Upper lobe of left lung (tissue), 6 donors: ENCODE measurements at regions not wholly inside any gene's neighbourhood (a gene's known extent, or its start where the extent isn't known, plus 50 kb on each side); places are given as distances from the start of the nearest gene placed in this dataset.

Source experiments
- ATAC-seq, 2 donors: fragments of 200-7000 bp; cut with Tn5 transposase; one replicate each; pipeline ENCODE4 v1.9.1; 2022; ENCODE audit warnings: mild to moderate bottlenecking in 2 of 2, moderate library complexity in 2 of 2; ENCODE audit not compliant: low FRiP score in 2 of 2
- DNase-seq, 2 donors: peaks; one replicate each; pipeline ENCODE4 v3.0.0-alpha.2; 2019 to 2020
- H3K27ac ChIP-seq, 4 donors: fragments of 200-600 bp; sonication (generic); one replicate each; pipeline ENCODE4 v1.5.1; 2016 to 2019
- H3K27me3 ChIP-seq, 4 donors: fragments of 200-600 bp; sonication (generic); one replicate each; pipeline ENCODE4 v1.5.1; 2017 to 2019
- H3K36me3 ChIP-seq, 4 donors: fragments of 200-600 bp; sonication (generic); one replicate each; pipeline ENCODE4 v1.5.1; 2016 to 2019
- H3K4me1 ChIP-seq, 4 donors: fragments of 200-600 bp; sonication (generic); one replicate each; pipeline ENCODE4 v1.5.1; 2018 to 2019
- H3K4me3 ChIP-seq, 4 donors: fragments of 200-600 bp; sonication (generic); one replicate each; pipeline ENCODE4 v1.5.1; 2017 to 2019; ENCODE audit warnings: mild to moderate bottlenecking in 2 of 4, moderate library complexity in 1 of 4
- H3K9me3 ChIP-seq, 4 donors: fragments of 200-600 bp; sonication (generic); one replicate each; pipeline ENCODE4 v1.5.1; 2018 to 2019
- CTCF ChIP-seq, 6 experiments: fragments of 450-650 bp in 4 of 6; fragments of 200-600 bp in 2 of 6; sonication (generic) in 2 of 6; IDR thresholded peaks; one replicate each; pipeline ENCODE4 v1.5.1; 2016 to 2019; ENCODE audit warnings: antibody characterized with exemption in 6 of 6
- EP300 ChIP-seq, 4 donors: sonication (generic); formaldehyde crosslinking; IDR thresholded peaks; one replicate each; pipeline ENCODE4 v1.5.1; 2017; ENCODE audit warnings: antibody characterized with exemption in 4 of 4, control low read depth in 2 of 4
- POLR2A ChIP-seq, 4 donors: fragments of 450-650 bp; IDR thresholded peaks; one replicate each; pipeline ENCODE4 v1.5.1; 2016 to 2017; ENCODE audit warnings: antibody characterized with exemption in 4 of 4, mild to moderate bottlenecking in 2 of 4
- POLR2AphosphoS5 ChIP-seq, 2 donors: sonication (generic); formaldehyde crosslinking; IDR thresholded peaks; one replicate each; pipeline ENCODE4 v1.5.1; 2017; ENCODE audit warnings: antibody characterized with exemption in 2 of 2
- WGBS, 2 donors: methylation state at CpG; one replicate each; pipeline ENCODE4 v1.1.5; 2017 to 2018; 5-methylcytosine and 5-hydroxymethylcytosine counted together
- donor health status: DM: no; HTN: no; CAD: no; lungs with moderate emphysema.
- donor health status: DM: no; HTN: yes; CAD: no; lungs with severe emphysema.

- Histone ChIP-seq H3K36me3 (no peaks in the 10 kb centered on the region), H3K27me3 (no peaks in the 10 kb centered on the region), H3K9me3 (no peaks in the 10 kb centered on the region), H3K4me3 (no peak overlapping the region), H3K27ac (no peak overlapping the region), H3K4me1 (peaks cover 0 to 12% (median 3%) of the 10 kb centered on the region in 4 donors)
- TF ChIP-seq CTCF (IDR thresholded peaks at IDR 0.05) (no peak), POLR2AphosphoS5 (IDR thresholded peaks at IDR 0.05) (no peak), POLR2A (IDR thresholded peaks at IDR 0.05) (no peak), EP300 (IDR thresholded peaks at IDR 0.05) (no peak)
- no peak for DNase-seq
- WGBS, 2 donors, result 65 to 69% methylated on average over 5 of the region's 5 CpGs
- no peak for ATAC-seq
These were observed 54.1 kb upstream of the TCF20 start for GRCh38 chr22:42324566-42324965.

- ATAC-seq, result peak in 1 of 2 donors; percentile 58
- Histone ChIP-seq H3K9me3 (no peaks in the 10 kb centered on the region), H3K4me3 (no peak overlapping the region), H3K36me3 (no peaks in the 10 kb centered on the region), H3K27me3 (no peaks in the 10 kb centered on the region), H3K4me1 (peaks cover 0 to 12% (median 3%) of the 10 kb centered on the region in 4 donors), H3K27ac (no peak overlapping the region)
- WGBS, 2 donors, result 40 to 75% methylated on average over 2 of the region's 2 CpGs
- no peak for DNase-seq
- TF ChIP-seq CTCF (IDR thresholded peaks at IDR 0.05) (no peak), EP300 (IDR thresholded peaks at IDR 0.05) (no peak), POLR2A (IDR thresholded peaks at IDR 0.05) (no peak), POLR2AphosphoS5 (IDR thresholded peaks at IDR 0.05) (no peak)
These were observed 53.5 kb upstream of the TCF20 start for GRCh38 chr22:42323971-42324370.

- Histone ChIP-seq H3K4me3 (no peak overlapping the region), H3K27me3 (no peaks in the 10 kb centered on the region), H3K27ac (no peak overlapping the region), H3K4me1 (peaks cover 0 to 17% (median 3%) of the 10 kb centered on the region in 4 donors), H3K9me3 (no peaks in the 10 kb centered on the region), H3K36me3 (no peaks in the 10 kb centered on the region)
- DNase-seq (no peak), ATAC-seq (no peak)
- TF ChIP-seq POLR2A (IDR thresholded peaks at IDR 0.05), result no peak
- TF ChIP-seq CTCF (IDR thresholded peaks at IDR 0.05), result no peak
- WGBS, 2 donors, result 71 to 81% methylated on average over 4 of the region's 4 CpGs
These were observed 52.1 kb upstream of the TCF20 start for GRCh38 chr22:42322562-42322926.

GRCh38 chr22:42321908-42322561 lies 51.6 kb upstream of the TCF20 start:
- ATAC-seq (no peak), DNase-seq (no peak)
- Histone ChIP-seq H3K27ac (no peak overlapping the region), H3K4me1 (peaks cover 0 to 23% (median 3%) of the 10 kb centered on the region in 4 donors), H3K36me3 (no peaks in the 10 kb centered on the region), H3K27me3 (no peaks in the 10 kb centered on the region), H3K4me3 (no peak overlapping the region), H3K9me3 (no peaks in the 10 kb centered on the region)
- WGBS, 2 donors, result 55 to 66% methylated on average over 10 to 11 of the region's 11 CpGs
- TF ChIP-seq POLR2AphosphoS5 (IDR thresholded peaks at IDR 0.05) (no peak), CTCF (IDR thresholded peaks at IDR 0.05) (no peak), POLR2A (IDR thresholded peaks at IDR 0.05) (no peak), EP300 (IDR thresholded peaks at IDR 0.05) (no peak)
